Keratinocyte (primary cell): ENCODE measurements at regions not wholly inside any gene's neighbourhood (a gene's known extent, or its start where the extent isn't known, plus 50 kb on each side); places are given as distances from the start of the nearest gene placed in this dataset.

Experiments used
- CTCF ChIP-seq, 3 experiments: IDR thresholded peaks in 1 of 3; conservative IDR thresholded peaks in 1 of 3; optimal IDR thresholded peaks in 1 of 3; 2 replicates in 2 of 3; 3 replicates in 1 of 3; pipeline versions ENCODE3 to v1.5.1; 2011; ENCODE audit warnings: low read length in 3 of 3, mild to moderate bottlenecking in 3 of 3, moderate library complexity in 2 of 3, control low read depth in 1 of 3, inconsistent platforms in 1 of 3; ENCODE audit not compliant: insufficient read depth in 2 of 3; ENCODE audit errors: extremely low read depth in 1 of 3
- EZH2 ChIP-seq: IDR thresholded peaks from one replicate; pipeline ENCODE4 v1.6.1; 2012; ENCODE audit warnings: inconsistent platforms, mild to moderate bottlenecking, low read length, moderate library complexity

- no peak for TF ChIP-seq CTCF (optimal IDR thresholded peaks at IDR 0.05 in 1 of 3, IDR thresholded peaks at IDR 0.05 in 1 of 3, conservative IDR thresholded peaks at IDR 0.05 in 1 of 3; ENCODE audit: extremely low read depth in 1 of 3, insufficient read depth in 2 of 3, low read length in 3 of 3)
- no peak for TF ChIP-seq EZH2
Measured at GRCh38 chr2:107585851-107586250, 240.8 kb upstream of the RGPD4 start.
